HUES48 (cell line): ENCODE measurements at regions not wholly inside any gene's neighbourhood (a gene's known extent, or its start where the extent isn't known, plus 50 kb on each side); places are given as distances from the start of the nearest gene placed in this dataset.

Experiments used
- H3K27ac ChIP-seq: one replicate; pipeline ENCODE4 v1.7.0; 2013; ENCODE audit warnings: low read depth, low read length, inconsistent platforms
- H3K27me3 ChIP-seq: 2 replicates; pipeline ENCODE4 v1.6.1; 2013; ENCODE audit warnings: mild to moderate bottlenecking, low read length; ENCODE audit not compliant: control insufficient read depth, insufficient read depth
- H3K36me3 ChIP-seq: 2 replicates; pipeline ENCODE4 v1.6.1; 2013; ENCODE audit warnings: low read length; ENCODE audit not compliant: control insufficient read depth, insufficient read depth
- H3K4me1 ChIP-seq: 2 replicates; pipeline ENCODE4 v1.6.1; 2013; ENCODE audit warnings: mild to moderate bottlenecking, low read length; ENCODE audit not compliant: control insufficient read depth, insufficient read depth
- H3K4me3 ChIP-seq: 2 replicates; pipeline ENCODE4 v1.5.1; 2013; ENCODE audit warnings: mild to moderate bottlenecking, low read depth, low read length
- H3K9ac ChIP-seq: 2 replicates; pipeline ENCODE4 v1.6.1; 2013; ENCODE audit warnings: mild to moderate bottlenecking, low read depth, low read length, moderate library complexity
- H3K9me3 ChIP-seq: 2 replicates; pipeline ENCODE4 v1.6.1; 2013; ENCODE audit warnings: low read length; ENCODE audit not compliant: control insufficient read depth, insufficient read depth

GRCh38 chr14:66234411-66234810 is 251.8 kb upstream of the CCDC196 start:
- no peak overlapping the region for H3K9ac ChIP-seq
- H3K4me1 ChIP-seq, result no peaks in the 10 kb centered on the region
- no peak overlapping the region for H3K4me3 ChIP-seq
- H3K9me3 ChIP-seq, result no peaks in the 10 kb centered on the region
- H3K27ac ChIP-seq, result no peak overlapping the region
- H3K27me3 ChIP-seq, result peaks cover 13% of the 10 kb centered on the region; the same call in 1 of the 2 replicates
- no peaks in the 10 kb centered on the region for H3K36me3 ChIP-seq

- Histone ChIP-seq H3K27ac (no peak overlapping the region), H3K9ac (no peak overlapping the region), H3K4me3 (no peak overlapping the region), H3K9me3 (no peaks in the 10 kb centered on the region), H3K36me3 (no peaks in the 10 kb centered on the region), H3K27me3 (peaks cover 8% of the 10 kb centered on the region; the same call in 1 of the 2 replicates), H3K4me1 (no peaks in the 10 kb centered on the region)
These were observed 248.4 kb upstream of the CCDC196 start for GRCh38 chr14:66237741-66238140.

- Histone ChIP-seq H3K4me3 (no peak overlapping the region), H3K9me3 (no peaks in the 10 kb centered on the region), H3K27ac (no peak overlapping the region), H3K4me1 (0 out of 2 replicates have a peak, but pooled peaks cover under 1% of the 10 kb centered on the region), H3K27me3 (no peaks in the 10 kb centered on the region), H3K9ac (no peak overlapping the region), H3K36me3 (no peaks in the 10 kb centered on the region)
These were observed 247.2 kb upstream of the CCDC196 start for GRCh38 chr14:66238969-66239368.

GRCh38 chr14:66239589-66239988 is 246.6 kb upstream of the CCDC196 start:
- H3K4me1 ChIP-seq, result peaks cover 6% of the 10 kb centered on the region; the same call in 1 of the 2 replicates
- H3K4me3 ChIP-seq, result no peak overlapping the region
- no peaks in the 10 kb centered on the region for H3K27me3 ChIP-seq
- H3K27ac ChIP-seq, result no peak overlapping the region
- H3K9ac ChIP-seq, result no peak overlapping the region
- H3K36me3 ChIP-seq, result no peaks in the 10 kb centered on the region
- no peaks in the 10 kb centered on the region for H3K9me3 ChIP-seq

GRCh38 chr14:66240105-66240504 is 246.1 kb upstream of the CCDC196 start:
- Histone ChIP-seq H3K27me3 (no peaks in the 10 kb centered on the region), H3K9ac (no peak overlapping the region), H3K4me1 (peaks cover 10% of the 10 kb centered on the region; the same call in 1 of the 2 replicates), H3K9me3 (no peaks in the 10 kb centered on the region), H3K36me3 (no peaks in the 10 kb centered on the region), H3K4me3 (no peak overlapping the region), H3K27ac (no peak overlapping the region)

- H3K4me1 ChIP-seq, result peaks cover 10% of the 10 kb centered on the region; the same call in 1 of the 2 replicates
- no peak overlapping the region for H3K9ac ChIP-seq
- no peaks in the 10 kb centered on the region for H3K27me3 ChIP-seq
- no peak overlapping the region for H3K27ac ChIP-seq
- H3K9me3 ChIP-seq, result no peaks in the 10 kb centered on the region
- no peaks in the 10 kb centered on the region for H3K36me3 ChIP-seq
- no peak overlapping the region for H3K4me3 ChIP-seq
These were observed 244.2 kb upstream of the CCDC196 start for GRCh38 chr14:66242001-66242400.

GRCh38 chr14:66244834-66245233 is 241.3 kb upstream of the CCDC196 start:
- Histone ChIP-seq H3K4me3 (no peak overlapping the region), H3K4me1 (peaks cover 10% of the 10 kb centered on the region; the same call in 1 of the 2 replicates), H3K9me3 (no peaks in the 10 kb centered on the region), H3K27me3 (no peaks in the 10 kb centered on the region), H3K27ac (no peak overlapping the region), H3K9ac (no peak overlapping the region), H3K36me3 (no peaks in the 10 kb centered on the region)

- Histone ChIP-seq H3K4me3 (no peak overlapping the region), H3K9me3 (no peaks in the 10 kb centered on the region), H3K27me3 (no peaks in the 10 kb centered on the region), H3K9ac (no peak overlapping the region), H3K4me1 (peaks cover 10% of the 10 kb centered on the region; the same call in 1 of the 2 replicates), H3K27ac (no peak overlapping the region), H3K36me3 (no peaks in the 10 kb centered on the region)
These were observed 238.4 kb upstream of the CCDC196 start for GRCh38 chr14:66247662-66248193.

- H3K9ac ChIP-seq, result no peak overlapping the region
- no peaks in the 10 kb centered on the region for H3K9me3 ChIP-seq
- H3K27me3 ChIP-seq, result no peaks in the 10 kb centered on the region
- no peak overlapping the region for H3K4me3 ChIP-seq
- H3K36me3 ChIP-seq, result no peaks in the 10 kb centered on the region
- H3K4me1 ChIP-seq, result peaks cover 10% of the 10 kb centered on the region; the same call in 1 of the 2 replicates
- no peak overlapping the region for H3K27ac ChIP-seq
These were observed 237.9 kb upstream of the CCDC196 start for GRCh38 chr14:66248256-66248655.

- no peak overlapping the region for H3K27ac ChIP-seq
- H3K27me3 ChIP-seq, result no peaks in the 10 kb centered on the region
- H3K36me3 ChIP-seq, result no peaks in the 10 kb centered on the region
- H3K4me1 ChIP-seq, result peaks cover 11% of the 10 kb centered on the region
- H3K4me3 ChIP-seq, result no peak overlapping the region
- no peaks in the 10 kb centered on the region for H3K9me3 ChIP-seq
- H3K9ac ChIP-seq, result no peak overlapping the region
These were observed 236.6 kb upstream of the CCDC196 start for GRCh38 chr14:66249544-66249943.

- no peak overlapping the region for H3K4me3 ChIP-seq
- peaks cover 7% of the 10 kb centered on the region for H3K4me1 ChIP-seq
- no peak overlapping the region for H3K27ac ChIP-seq
These were observed 232.1 kb upstream of the CCDC196 start for GRCh38 chr14:66254038-66254437.

More at GRCh38 chr14:66254038-66254437, 232.1 kb upstream of the CCDC196 start:
- no peaks in the 10 kb centered on the region for H3K9me3 ChIP-seq
- no peaks in the 10 kb centered on the region for H3K27me3 ChIP-seq
- no peaks in the 10 kb centered on the region for H3K36me3 ChIP-seq
- H3K9ac ChIP-seq, result no peak overlapping the region
